ENCODE measurements at regions not wholly inside any gene's neighbourhood (a gene's known extent, or its start where the extent isn't known, plus 50 kb on each side); places are given as distances from the start of the nearest gene placed in this dataset.

GRCh38 chr3:31439890-31440750 is 92.6 kb upstream of the STT3B start:
- no peak for DNase-seq

- DNase-seq = no peak
Measured at GRCh38 chr3:31440878-31441277, 91.8 kb upstream of the STT3B start.

- no peak for DNase-seq
Measured at GRCh38 chr3:31442755-31443154, 90.0 kb upstream of the STT3B start.

- no peak for DNase-seq
Measured at GRCh38 chr3:31444220-31445142, 88.2 kb upstream of the STT3B start.

- DNase-seq = no peak
Measured at GRCh38 chr3:31445701-31446100, 87.0 kb upstream of the STT3B start.

GRCh38 chr3:31448035-31448881 is 84.5 kb upstream of the STT3B start:
- no peak for DNase-seq

GRCh38 chr3:31448882-31449243 is 83.9 kb upstream of the STT3B start:
- no peak for DNase-seq

- DNase-seq = no peak
Measured at GRCh38 chr3:31449318-31449717, 83.4 kb upstream of the STT3B start.

GRCh38 chr3:31450345-31450744 is 82.4 kb upstream of the STT3B start:
- DNase-seq = no peak

- DNase-seq = no peak
Measured at GRCh38 chr3:31452495-31453106, 80.1 kb upstream of the STT3B start.

- DNase-seq = no peak
Measured at GRCh38 chr3:31453430-31453829, 79.3 kb upstream of the STT3B start.

GRCh38 chr3:31455524-31455923 is 77.2 kb upstream of the STT3B start:
- no peak for DNase-seq

GRCh38 chr3:31456373-31456772 is 76.4 kb upstream of the STT3B start:
- DNase-seq = no peak

- DNase-seq = no peak
Measured at GRCh38 chr3:31461426-31461825, 71.3 kb upstream of the STT3B start.

- no peak for DNase-seq
Measured at GRCh38 chr3:31462050-31462569, 70.6 kb upstream of the STT3B start.

GRCh38 chr3:31465999-31466398 is 66.7 kb upstream of the STT3B start:
- no peak for DNase-seq

GRCh38 chr3:31466866-31467265 is 65.9 kb upstream of the STT3B start:
- no peak for DNase-seq

- no peak for DNase-seq
Measured at GRCh38 chr3:31468433-31468832, 64.3 kb upstream of the STT3B start.

- DNase-seq = no peak
Measured at GRCh38 chr3:31469385-31469784, 63.3 kb upstream of the STT3B start.

- no peak for DNase-seq
Measured at GRCh38 chr3:31472479-31473390, 60.0 kb upstream of the STT3B start.

- no peak for DNase-seq
Measured at GRCh38 chr3:31476209-31476608, 56.5 kb upstream of the STT3B start.

Data from amniotic stem cell (primary cell).